ENCODE measurements at regions not wholly inside any gene's neighbourhood (a gene's known extent, or its start where the extent isn't known, plus 50 kb on each side); places are given as distances from the start of the nearest gene placed in this dataset.
"Not testable (repeated sequence)": the region's sequence is repeated elsewhere in the genome, so short reads cannot be mapped to it uniquely, and the experiment has no call there.

GRCh38 chr7:63559826-63560465 lies 438.7 kb upstream of the ZNF722 start:
- TF ChIP-seq CTCF (IDR thresholded peaks at IDR 0.05; ENCODE audit: insufficient read depth, low read length); REST (IDR thresholded peaks at IDR 0.05; ENCODE audit: insufficient replicate concordance, low read depth); POLR2AphosphoS5 (IDR thresholded peaks at IDR 0.05; ENCODE audit: low read depth): not testable (repeated sequence)

All from HL-60 (cell line).